ENCODE measurements at regions not wholly inside any gene's neighbourhood (a gene's known extent, or its start where the extent isn't known, plus 50 kb on each side); places are given as distances from the start of the nearest gene placed in this dataset.

DNA sequence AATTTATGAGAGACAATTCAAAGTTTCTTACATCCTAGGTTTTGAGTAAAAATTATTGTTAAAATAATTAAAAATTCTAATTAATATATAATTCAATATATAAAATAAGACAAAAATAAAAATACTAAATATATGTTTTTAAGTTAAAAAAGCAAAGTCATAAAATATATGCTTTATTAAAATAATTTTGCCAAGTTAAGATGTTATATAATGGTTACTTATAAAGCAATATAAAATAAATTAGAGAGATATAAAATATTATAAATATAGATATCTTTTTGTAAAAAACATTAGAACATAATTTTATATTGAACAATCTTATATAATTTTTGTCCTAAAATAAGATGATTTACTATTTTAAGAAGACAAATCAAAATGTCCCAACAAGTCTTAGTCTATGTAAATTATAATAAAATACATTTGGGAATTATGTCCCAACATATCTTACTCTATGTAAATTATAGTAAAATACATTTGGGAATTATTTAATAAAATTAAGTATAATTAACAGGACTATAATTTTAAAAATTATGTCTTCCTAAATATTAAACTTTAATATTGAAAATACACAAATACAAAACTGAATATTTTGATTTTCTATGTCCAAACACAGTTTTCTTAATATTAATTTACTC lies 67.7 kb upstream of the TOP3B start:
- H3K4me3 ChIP-seq (ENCODE audit: insufficient read depth, low read depth, low read length) = no peak overlapping the region
- H3K27me3 ChIP-seq (ENCODE audit: control insufficient read depth, insufficient read depth, low read length) = peaks cover 60% of the 10 kb centered on the region
- no peak for DNase-seq
- no peaks in the 10 kb centered on the region for H3K36me3 ChIP-seq (replicated peaks; ENCODE audit: control insufficient read depth, insufficient read depth, low read length)

DNA sequence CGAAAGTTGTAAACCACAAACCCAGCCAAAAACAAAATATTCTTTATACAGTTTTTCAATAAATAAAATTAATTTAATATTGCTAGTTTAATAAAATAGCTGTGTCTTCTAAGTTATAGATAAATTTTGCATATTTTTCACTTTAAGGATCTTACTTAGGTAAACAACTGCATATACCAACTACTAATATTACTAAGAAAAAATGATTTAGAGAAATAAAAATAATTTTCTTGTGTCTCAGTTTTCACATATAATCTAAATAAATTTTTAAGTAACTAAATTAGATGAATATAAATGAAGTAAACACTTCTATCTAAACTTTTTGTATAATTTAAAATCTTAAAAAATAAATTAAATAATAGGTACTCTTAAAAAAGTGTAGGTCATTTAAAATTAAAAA lies 67.1 kb upstream of the TOP3B start:
- Histone ChIP-seq H3K36me3 (replicated peaks; ENCODE audit: control insufficient read depth, insufficient read depth, low read length) (no peaks in the 10 kb centered on the region), H3K27me3 (ENCODE audit: control insufficient read depth, insufficient read depth, low read length) (peaks cover 64% of the 10 kb centered on the region), H3K4me3 (ENCODE audit: insufficient read depth, low read depth, low read length) (no peak overlapping the region)
- DNase-seq = no peak

DNA sequence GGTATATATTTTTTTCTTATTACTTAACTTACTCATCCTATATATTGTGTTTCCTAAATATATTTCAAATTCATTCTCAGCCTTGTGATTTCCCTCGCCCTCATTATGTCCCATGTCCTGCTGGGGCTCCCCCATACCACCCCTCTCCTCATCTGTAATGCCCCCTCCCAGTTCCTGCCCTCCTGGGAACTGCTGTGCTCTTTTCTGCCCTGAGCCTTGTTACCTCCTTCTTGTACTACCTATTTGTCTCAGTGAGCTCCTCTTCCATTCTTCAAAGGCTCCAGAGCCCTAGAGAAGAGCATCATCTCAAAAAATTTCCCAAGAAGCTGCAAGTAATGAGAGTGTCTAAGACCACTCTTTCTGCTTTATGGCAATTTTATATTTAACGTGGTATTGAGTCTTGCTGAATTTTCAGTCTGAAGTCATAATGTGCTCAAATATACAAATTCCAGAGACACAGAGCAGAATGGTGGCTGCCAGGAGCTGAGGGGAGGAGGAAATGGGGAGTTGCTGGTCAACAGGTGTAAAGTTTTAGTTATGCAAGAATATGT lies 66.5 kb upstream of the TOP3B start:
- Histone ChIP-seq H3K27me3 (ENCODE audit: control insufficient read depth, insufficient read depth, low read length) (peaks cover 71% of the 10 kb centered on the region), H3K4me3 (ENCODE audit: insufficient read depth, low read depth, low read length) (no peak overlapping the region), H3K36me3 (replicated peaks; ENCODE audit: control insufficient read depth, insufficient read depth, low read length) (no peaks in the 10 kb centered on the region)
- DNase-seq = no peak

DNA sequence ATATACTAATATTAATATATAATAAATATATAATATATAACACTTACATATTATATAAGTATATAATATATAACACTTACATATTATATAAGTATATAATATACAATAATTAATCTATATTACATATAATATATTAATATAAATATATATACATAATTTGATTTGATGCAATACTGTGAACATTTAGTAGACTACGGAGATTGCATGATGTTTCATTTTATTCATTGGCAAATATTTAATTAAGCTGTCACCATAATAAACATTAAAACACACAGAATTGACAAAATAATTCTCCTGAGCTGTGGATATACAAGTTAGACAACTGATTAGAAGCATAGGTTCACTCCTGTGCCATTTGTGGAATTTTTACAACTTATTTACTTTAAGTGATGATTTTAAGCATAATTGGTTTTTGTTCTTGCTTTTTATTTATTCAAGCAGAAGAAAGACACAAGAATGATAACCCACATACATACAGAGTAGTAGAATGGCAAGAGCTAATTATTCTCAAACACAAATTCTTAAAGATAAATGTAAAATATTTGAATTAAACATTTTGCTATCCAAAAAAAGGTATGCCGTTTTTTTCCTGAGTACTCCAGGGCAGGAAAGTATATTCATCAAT lies 65.8 kb upstream of the TOP3B start:
- no peak for DNase-seq
- Histone ChIP-seq H3K27me3 (ENCODE audit: control insufficient read depth, insufficient read depth, low read length) (peaks cover 77% of the 10 kb centered on the region), H3K36me3 (replicated peaks; ENCODE audit: control insufficient read depth, insufficient read depth, low read length) (no peaks in the 10 kb centered on the region), H3K4me3 (ENCODE audit: insufficient read depth, low read depth, low read length) (no peak overlapping the region)

DNA sequence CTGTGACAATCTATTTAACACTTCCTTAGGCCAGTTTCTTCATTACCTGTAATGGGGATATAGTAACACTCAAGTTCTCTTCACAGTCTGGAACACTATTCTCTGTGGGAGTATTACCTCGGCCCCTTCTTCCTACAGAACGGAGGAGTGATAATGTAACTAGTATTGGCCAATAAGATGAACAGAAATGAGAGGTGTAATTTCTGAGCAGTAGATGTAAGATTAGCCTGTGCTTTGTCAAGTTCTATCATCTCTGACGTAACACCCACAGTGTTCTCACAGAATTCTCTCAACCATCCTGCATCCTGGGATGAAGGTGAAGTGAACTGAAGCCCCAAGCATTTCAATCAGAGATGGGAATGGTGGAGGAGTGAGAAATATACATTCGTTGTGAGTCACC lies 65.2 kb upstream of the TOP3B start:
- H3K27me3 ChIP-seq (ENCODE audit: control insufficient read depth, insufficient read depth, low read length) = peaks cover 79% of the 10 kb centered on the region
- H3K36me3 ChIP-seq (replicated peaks; ENCODE audit: control insufficient read depth, insufficient read depth, low read length) = no peaks in the 10 kb centered on the region
- H3K4me3 ChIP-seq (ENCODE audit: insufficient read depth, low read depth, low read length) = no peak overlapping the region
- DNase-seq = no peak

DNA sequence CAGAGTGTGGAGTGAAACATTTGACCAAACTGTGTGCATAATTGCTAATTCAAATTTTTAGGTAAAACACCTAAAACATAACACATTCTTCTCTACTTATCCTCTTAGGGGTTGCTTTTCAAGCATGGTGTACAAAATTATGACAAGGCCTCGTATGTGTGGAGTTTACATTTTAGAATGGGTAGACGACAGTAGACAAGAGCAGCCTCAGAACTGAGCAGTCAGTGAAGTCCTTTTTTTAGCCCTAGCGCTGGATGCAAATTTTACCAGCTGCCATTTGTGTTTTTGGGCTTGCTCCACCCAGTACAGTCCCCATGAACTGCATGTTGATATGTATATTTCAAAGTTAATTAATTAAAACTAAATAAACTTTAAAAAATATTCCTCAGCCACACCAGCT lies 64.7 kb upstream of the TOP3B start:
- no peak for DNase-seq
- Histone ChIP-seq H3K4me3 (ENCODE audit: insufficient read depth, low read depth, low read length) (no peak overlapping the region), H3K36me3 (replicated peaks; ENCODE audit: control insufficient read depth, insufficient read depth, low read length) (no peaks in the 10 kb centered on the region), H3K27me3 (ENCODE audit: control insufficient read depth, insufficient read depth, low read length) (peaks cover 81% of the 10 kb centered on the region)

DNA sequence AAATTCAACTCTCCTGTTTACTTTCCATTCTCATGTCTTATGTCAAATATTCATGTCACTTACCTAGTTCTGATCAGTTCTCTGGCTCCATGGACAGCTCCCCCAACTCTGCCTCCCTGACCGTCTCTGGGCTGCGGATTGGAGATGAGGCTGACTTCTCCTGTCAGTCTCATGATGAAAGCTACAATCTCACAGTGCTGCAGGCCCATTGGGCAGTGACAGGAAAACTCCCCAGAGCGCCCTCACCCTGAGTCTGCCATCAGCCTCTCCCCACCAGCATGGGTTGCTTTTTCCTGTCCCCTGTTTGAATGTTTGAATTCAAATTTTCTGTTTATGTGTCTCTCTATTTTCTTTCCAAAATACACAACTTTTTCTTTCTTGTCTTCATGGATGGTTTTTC lies 63.8 kb upstream of the TOP3B start:
- Histone ChIP-seq H3K27me3 (ENCODE audit: control insufficient read depth, insufficient read depth, low read length) (peaks cover 87% of the 10 kb centered on the region), H3K36me3 (replicated peaks; ENCODE audit: control insufficient read depth, insufficient read depth, low read length) (no peaks in the 10 kb centered on the region), H3K4me3 (ENCODE audit: insufficient read depth, low read depth, low read length) (no peak overlapping the region)
- DNase-seq = no peak

DNA sequence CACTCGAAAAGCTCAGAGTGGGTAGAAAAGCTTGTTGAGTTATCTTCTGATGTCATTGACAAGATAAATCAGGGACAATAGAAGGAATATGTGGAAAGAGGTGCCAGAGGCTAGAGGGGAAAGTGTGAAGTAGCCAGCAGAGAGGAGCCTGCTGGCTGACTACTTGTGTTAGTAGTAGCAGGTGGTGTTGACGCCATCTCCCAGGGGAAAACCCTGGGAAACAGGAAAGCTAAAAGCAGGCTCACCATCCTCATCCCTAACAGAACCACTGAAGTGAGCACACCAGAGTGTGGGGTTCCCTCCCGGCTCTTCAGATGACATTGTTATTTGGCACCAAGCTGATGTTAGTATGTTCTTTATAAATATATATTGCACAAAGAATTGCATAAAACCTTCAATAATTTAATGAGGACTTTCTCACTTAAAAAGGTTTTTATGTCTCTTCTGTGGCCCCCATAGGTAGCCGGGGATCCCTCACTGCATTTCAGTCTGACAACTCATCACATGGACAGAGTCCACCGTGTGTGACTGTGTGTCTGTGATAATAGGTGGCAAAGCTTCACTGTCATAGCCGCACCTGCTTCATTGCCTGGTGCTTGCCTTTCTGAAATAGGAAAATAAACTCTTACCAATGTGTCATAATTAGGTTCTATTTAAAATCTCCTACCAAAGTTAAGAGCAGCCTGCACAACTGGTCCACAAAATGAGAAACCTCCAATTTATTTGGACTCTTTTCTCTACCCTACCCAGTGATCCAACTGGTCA lies 63.2 kb upstream of the TOP3B start:
- Histone ChIP-seq H3K36me3 (replicated peaks; ENCODE audit: control insufficient read depth, insufficient read depth, low read length) (no peaks in the 10 kb centered on the region), H3K27me3 (ENCODE audit: control insufficient read depth, insufficient read depth, low read length) (peaks cover 93% of the 10 kb centered on the region), H3K4me3 (ENCODE audit: insufficient read depth, low read depth, low read length) (no peak overlapping the region)
- DNase-seq = no peak

DNA sequence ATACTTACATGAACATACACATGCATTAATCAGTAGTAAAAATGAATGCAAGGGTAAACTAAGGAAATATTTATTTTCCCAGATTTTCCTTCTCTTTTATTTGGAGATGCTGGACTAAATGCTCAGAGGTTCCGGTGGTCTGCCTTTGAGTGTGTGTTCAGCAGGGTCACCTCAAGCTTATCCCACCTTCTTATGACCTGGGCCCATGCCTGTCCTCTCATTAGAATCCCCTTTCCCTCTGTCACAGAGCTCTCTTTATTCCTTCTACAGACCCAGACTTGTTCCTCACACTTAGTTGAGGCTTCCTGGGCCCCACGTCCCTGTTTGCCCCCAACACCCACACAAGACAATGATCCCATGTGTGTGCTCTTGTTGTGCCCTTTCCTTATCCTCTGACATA lies 61.6 kb upstream of the TOP3B start:
- no peak overlapping the region for H3K4me3 ChIP-seq (ENCODE audit: insufficient read depth, low read depth, low read length)
- H3K27me3 ChIP-seq (ENCODE audit: control insufficient read depth, insufficient read depth, low read length) = peaks cover 93% of the 10 kb centered on the region
- no peaks in the 10 kb centered on the region for H3K36me3 ChIP-seq (replicated peaks; ENCODE audit: control insufficient read depth, insufficient read depth, low read length)
- DNase-seq = no peak

DNA sequence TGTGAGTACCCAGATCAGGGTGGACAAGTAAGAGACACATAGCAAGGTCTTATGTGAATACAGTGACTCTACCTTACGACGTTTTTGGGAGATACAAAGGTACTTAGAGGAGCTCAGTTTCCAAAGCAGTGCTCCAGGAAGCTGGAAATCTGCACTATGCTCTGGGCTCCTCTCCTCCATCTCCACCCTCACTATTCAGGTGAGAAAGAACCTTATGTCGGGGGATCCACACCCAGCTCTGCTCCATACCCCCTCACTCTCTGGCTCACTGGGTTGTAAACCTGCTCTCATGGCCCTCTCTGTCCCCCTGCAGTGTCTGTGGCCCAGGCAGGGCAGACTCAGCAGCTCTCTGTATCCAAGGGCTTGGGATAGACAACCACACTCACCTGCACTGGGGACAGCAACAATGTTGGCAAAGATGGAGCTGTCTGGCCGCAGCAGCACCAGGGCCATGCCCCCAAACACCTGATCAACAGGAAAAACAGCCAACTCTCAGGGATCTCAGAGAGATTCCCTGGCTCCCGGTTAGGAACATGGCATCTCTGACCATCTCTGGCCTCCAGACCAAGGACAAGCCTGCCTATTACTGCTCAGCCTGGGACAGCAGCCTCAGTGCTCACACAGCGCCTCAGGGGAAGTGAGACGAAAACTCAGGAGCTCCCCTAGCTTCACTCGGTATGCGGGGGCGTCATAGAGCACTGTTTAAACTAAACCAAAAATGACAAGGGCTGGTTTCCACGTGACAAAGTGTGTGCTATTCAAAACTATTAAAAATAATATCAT lies 60.9 kb upstream of the TOP3B start:
- no peak for DNase-seq
- Histone ChIP-seq H3K36me3 (replicated peaks; ENCODE audit: control insufficient read depth, insufficient read depth, low read length) (no peaks in the 10 kb centered on the region), H3K27me3 (ENCODE audit: control insufficient read depth, insufficient read depth, low read length) (peaks cover 95% of the 10 kb centered on the region), H3K4me3 (ENCODE audit: insufficient read depth, low read depth, low read length) (no peak overlapping the region)

DNA sequence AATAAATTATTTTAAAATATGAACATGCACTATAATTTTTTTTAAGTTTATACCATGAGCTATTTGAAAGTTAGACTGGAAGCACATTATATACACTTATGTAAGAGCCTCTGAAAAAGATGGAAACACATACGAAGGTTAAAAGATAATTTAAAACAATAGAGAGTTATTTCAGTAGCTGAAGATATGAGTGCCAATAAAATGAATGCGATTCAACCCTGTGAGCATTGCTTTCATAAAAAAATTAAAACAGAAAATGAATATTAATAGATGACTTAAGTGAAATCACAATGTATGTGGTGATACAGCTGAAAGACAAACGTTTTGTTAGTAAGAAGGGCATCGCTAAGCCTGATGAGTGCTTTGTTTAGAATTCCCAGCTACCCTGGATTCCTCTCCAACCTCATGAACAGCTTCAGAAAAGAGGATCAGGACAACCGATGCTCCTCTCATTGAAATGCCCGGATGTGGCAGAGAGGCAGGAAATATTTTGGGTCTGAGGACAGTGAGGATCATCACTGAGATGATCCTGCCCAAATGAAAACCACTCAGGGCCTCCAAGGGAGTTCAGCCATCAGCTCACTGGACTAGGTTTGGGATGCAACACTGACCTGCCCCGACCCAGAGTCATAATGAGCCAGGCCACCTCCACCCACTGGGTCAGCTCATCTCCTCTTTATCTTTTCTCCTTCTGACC lies 60.2 kb upstream of the TOP3B start:
- DNase-seq = no peak
- no peak overlapping the region for H3K4me3 ChIP-seq (ENCODE audit: insufficient read depth, low read depth, low read length)
- H3K36me3 ChIP-seq (replicated peaks; ENCODE audit: control insufficient read depth, insufficient read depth, low read length) = no peaks in the 10 kb centered on the region
- H3K27me3 ChIP-seq (ENCODE audit: control insufficient read depth, insufficient read depth, low read length) = peaks cover 96% of the 10 kb centered on the region

DNA sequence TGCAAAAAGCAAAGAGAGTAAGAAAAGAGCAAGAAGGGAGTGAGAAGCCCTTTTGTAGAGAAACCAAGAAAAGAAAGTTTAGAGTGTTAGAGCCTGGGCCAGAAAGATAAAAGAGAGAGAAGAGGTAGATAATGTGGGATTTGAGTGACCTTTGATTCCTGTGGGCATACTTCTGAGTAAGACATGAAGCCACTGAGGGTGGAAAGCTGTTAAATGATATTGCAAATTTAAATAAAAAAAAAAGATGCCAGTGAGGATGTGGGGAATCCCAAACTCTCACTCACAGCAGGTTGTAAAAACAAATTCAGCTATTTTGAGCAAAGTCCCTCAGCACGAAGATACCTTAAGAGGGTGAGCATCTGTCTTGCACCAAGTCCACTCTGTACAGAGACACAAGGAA lies 59.4 kb upstream of the TOP3B start:
- no peak overlapping the region for H3K4me3 ChIP-seq (ENCODE audit: insufficient read depth, low read depth, low read length)
- no peaks in the 10 kb centered on the region for H3K36me3 ChIP-seq (replicated peaks; ENCODE audit: control insufficient read depth, insufficient read depth, low read length)
- peaks cover 96% of the 10 kb centered on the region for H3K27me3 ChIP-seq (ENCODE audit: control insufficient read depth, insufficient read depth, low read length)
- DNase-seq = no peak

DNA sequence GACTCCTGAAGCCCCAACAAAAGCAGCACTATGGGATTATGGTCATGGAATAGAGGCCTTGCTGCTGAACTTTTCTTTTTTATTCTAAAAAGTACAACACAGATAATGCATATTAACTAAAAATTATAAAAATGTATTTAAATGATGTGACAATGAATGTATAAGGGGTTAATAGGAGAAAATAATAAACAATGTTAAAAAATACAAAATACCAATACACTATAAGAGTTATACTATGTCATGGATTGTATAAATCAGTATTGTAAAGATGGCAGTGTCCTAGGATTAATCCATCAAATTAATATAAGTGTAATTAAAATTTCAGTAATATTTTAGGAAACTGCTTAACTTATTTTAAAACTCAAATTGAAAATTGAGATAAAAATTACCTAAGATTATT lies 58.3 kb upstream of the TOP3B start:
- Histone ChIP-seq H3K4me3 (ENCODE audit: insufficient read depth, low read depth, low read length) (no peak overlapping the region), H3K36me3 (replicated peaks; ENCODE audit: control insufficient read depth, insufficient read depth, low read length) (no peaks in the 10 kb centered on the region), H3K27me3 (ENCODE audit: control insufficient read depth, insufficient read depth, low read length) (peaks cover 96% of the 10 kb centered on the region)
- DNase-seq = no peak

DNA sequence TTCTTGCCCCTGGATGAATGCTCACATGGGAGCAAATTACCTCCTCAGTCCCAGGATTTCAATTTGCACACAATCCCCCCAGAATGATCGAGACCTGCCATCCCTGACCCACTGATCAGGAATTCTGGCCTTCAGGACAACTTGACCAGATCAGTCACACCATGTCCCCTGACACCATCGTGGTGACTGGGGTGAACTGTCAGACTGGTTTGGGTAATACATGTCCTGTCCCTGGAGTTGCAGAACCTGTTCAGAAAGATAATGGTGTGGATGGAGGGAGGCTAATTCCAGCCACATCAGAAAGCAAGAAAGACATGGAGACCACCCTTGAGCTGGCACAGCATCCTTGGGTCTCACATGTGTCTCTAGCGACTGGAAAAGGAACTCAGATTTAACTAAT lies 57.9 kb upstream of the TOP3B start:
- Histone ChIP-seq H3K36me3 (replicated peaks; ENCODE audit: control insufficient read depth, insufficient read depth, low read length) (no peaks in the 10 kb centered on the region), H3K4me3 (ENCODE audit: insufficient read depth, low read depth, low read length) (no peak overlapping the region), H3K27me3 (ENCODE audit: control insufficient read depth, insufficient read depth, low read length) (peaks cover 96% of the 10 kb centered on the region)
- DNase-seq = no peak
